ENCODE measurements at regions not wholly inside any gene's neighbourhood (a gene's known extent, or its start where the extent isn't known, plus 50 kb on each side); places are given as distances from the start of the nearest gene placed in this dataset.

DNA sequence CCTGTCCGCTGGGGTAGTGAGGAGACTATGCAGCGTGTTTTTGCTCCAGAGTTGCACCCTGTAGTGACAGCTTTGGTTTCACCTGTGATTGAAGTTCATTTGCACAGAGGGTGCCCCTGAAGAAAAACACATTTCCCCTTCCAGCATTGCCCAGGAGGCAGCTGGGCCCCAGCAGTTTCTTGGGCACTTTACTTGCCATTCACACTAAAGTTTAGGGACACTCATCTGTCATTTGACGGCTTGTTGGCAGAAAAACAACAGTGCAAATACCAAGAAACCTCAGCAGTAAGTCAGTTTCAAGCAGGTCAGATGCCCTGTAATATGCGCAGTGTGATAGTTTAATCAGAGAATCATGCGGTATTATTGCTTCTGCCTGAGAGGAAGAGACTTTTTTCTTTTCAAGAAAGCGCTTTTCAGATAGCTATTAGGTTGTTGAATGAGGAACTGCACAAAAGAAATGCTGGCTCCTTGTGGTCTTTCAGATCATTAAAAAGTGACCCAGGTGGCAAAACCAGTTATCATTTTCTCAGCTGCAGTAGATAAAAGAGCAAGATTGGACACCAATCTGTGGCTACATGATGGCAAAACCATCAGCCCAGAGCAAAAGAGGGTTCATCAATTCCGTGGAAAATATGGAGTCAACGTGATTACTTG lies 136.2 kb upstream of the PUM3 start:
- TF ChIP-seq CTCF (conservative IDR thresholded peaks at IDR 0.05; ENCODE audit: low read length) (no peak), EZH2phosphoT487 (IDR thresholded peaks at IDR 0.05; ENCODE audit: borderline replicate concordance) (no peak)

Data from Loucy (cell line).